ENCODE measurements at regions not wholly inside any gene's neighbourhood (a gene's known extent, or its start where the extent isn't known, plus 50 kb on each side); places are given as distances from the start of the nearest gene placed in this dataset.

DNA sequence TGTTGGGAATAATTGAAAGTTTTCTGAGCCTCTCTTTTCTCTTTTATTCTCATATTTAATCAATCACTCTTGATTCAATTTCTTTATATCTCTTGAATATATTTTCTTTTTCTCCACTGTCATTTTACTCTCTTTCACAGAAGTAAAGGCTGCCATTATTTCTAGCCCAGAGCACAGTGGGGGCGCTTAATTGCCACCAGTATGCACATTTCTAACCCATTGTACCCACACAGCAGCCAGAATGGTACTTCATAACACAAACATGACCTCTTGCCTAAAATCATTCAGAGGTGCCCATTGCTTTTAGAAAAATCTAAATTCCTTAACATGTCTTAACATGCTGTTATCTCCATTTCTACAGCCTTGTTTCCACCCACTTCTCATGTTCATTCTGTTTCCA is 190.2 kb upstream of the LMO3 start:
- no peak overlapping the region for H3K4me3 ChIP-seq

DNA sequence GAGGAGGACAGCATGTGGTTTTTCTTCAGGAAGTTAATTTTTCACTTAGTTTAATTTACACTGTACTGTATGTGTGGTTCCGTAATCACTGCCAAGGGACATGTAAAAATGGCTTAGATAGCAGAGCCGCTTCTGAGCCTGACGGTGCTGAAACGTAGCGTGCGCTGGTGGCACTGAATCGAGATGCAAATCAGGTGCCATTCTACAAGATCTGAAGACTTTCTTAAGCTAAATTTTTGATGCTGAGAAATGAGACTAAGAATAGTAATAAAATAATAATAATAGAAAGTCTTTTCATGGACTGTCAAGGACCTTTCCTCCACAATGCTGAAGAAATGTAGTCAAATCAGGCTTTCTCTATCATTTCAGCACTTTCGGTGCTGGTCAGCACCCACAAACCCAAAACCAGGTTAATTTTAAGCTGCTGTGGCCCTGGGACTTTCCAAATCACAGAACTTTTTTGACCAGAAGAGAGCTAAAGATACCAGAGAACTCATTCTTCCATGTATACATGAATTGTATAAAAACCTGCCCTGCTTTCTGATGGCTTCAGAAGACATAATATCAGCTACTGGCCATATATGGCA is 183.3 kb upstream of the LMO3 start:
- TF ChIP-seq, protein P1, sequence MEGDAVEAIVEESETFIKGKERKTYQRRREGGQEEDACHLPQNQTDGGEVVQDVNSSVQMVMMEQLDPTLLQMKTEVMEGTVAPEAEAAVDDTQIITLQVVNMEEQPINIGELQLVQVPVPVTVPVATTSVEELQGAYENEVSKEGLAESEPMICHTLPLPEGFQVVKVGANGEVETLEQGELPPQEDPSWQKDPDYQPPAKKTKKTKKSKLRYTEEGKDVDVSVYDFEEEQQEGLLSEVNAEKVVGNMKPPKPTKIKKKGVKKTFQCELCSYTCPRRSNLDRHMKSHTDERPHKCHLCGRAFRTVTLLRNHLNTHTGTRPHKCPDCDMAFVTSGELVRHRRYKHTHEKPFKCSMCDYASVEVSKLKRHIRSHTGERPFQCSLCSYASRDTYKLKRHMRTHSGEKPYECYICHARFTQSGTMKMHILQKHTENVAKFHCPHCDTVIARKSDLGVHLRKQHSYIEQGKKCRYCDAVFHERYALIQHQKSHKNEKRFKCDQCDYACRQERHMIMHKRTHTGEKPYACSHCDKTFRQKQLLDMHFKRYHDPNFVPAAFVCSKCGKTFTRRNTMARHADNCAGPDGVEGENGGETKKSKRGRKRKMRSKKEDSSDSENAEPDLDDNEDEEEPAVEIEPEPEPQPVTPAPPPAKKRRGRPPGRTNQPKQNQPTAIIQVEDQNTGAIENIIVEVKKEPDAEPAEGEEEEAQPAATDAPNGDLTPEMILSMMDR (IDR thresholded peaks at IDR 0.05), result no peak
- TF ChIP-seq POLR2AphosphoS5 (IDR thresholded peaks at IDR 0.05) (no peak), EP300 (IDR thresholded peaks at IDR 0.05) (no peak), POLR2A (IDR thresholded peaks at IDR 0.05) (no peak)
- Histone ChIP-seq H3K4me1 (no peaks in the 10 kb centered on the region), H3K27me3 (no peaks in the 10 kb centered on the region), H3K36me3 (no peaks in the 10 kb centered on the region), H3K27ac (no peak overlapping the region), H3K4me3 (no peak overlapping the region), H3K9me3 (no peaks in the 10 kb centered on the region)
- 63 to 72% methylated on average over 8 of the region's 8 CpGs for WGBS, 2 donors
- DNase-seq, result no peak
- intact Hi-C loops (cut with DNase I), result no loop called here

More for the DNA sequence above, 190.2 kb upstream of the LMO3 start:
- Histone ChIP-seq H3K27me3 (no peaks in the 10 kb centered on the region), H3K27ac (no peak overlapping the region), H3K4me1 (no peaks in the 10 kb centered on the region), H3K9me3 (no peaks in the 10 kb centered on the region), H3K36me3 (no peaks in the 10 kb centered on the region)
- no peak for TF ChIP-seq POLR2A (IDR thresholded peaks at IDR 0.05)
- no peak for TF ChIP-seq EP300 (IDR thresholded peaks at IDR 0.05)
- TF ChIP-seq, protein P1 (IDR thresholded peaks at IDR 0.05), result no peak
- TF ChIP-seq POLR2AphosphoS5 (IDR thresholded peaks at IDR 0.05), result no peak
- 46 to 54% methylated on average over 1 of the region's 1 CpG for WGBS, 2 donors
- intact Hi-C loops (cut with DNase I), result no loop called here
- no peak for DNase-seq

DNA sequence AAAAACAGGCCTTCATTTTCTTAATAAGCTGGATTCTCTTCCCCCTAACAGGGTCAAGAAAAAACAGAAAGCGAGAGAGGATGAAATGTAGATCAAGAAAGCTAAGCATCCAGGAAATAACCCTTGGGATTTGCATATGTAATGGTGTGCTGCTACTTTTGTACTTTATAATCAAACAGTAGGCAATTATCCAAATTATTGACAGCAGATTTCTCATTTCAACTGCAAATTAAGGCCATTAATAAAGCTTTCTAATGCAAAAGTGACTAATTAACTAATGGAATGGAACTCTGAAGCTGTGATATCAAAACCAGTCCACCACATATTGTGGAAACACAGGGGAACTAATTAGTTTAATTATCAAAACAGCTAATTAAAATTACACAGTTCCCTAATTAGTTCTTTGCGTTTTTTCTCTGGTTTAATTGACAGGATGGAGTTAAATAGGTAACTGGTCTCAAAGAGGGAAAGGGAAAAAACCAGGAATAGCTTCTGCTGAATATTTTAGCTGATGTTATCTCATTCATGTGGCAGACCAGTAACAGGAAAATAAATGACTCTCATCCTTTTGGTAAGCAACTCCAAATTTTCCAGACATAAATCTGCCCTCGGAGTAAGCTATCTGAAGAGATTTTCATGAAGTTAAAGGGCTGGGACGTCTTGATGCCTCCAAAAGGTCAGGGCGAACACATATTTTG is 182.7 kb upstream of the LMO3 start:
- H3K9me3 ChIP-seq, result no peaks in the 10 kb centered on the region
- no peak for TF ChIP-seq EP300 (IDR thresholded peaks at IDR 0.05)
- no peak for TF ChIP-seq POLR2A (IDR thresholded peaks at IDR 0.05)
- TF ChIP-seq, protein P1 (IDR thresholded peaks at IDR 0.05), result no peak
- TF ChIP-seq POLR2AphosphoS5 (IDR thresholded peaks at IDR 0.05), result no peak
- 51 to 61% methylated on average over 5 of the region's 5 CpGs for WGBS, 2 donors
- intact Hi-C loops (cut with DNase I), result no loop called here
- no peaks in the 10 kb centered on the region for H3K36me3 ChIP-seq
- DNase-seq, result no peak
- H3K4me1 ChIP-seq, result no peaks in the 10 kb centered on the region
- H3K27me3 ChIP-seq, result no peaks in the 10 kb centered on the region
- H3K27ac ChIP-seq, result no peak overlapping the region
- no peak overlapping the region for H3K4me3 ChIP-seq

DNA sequence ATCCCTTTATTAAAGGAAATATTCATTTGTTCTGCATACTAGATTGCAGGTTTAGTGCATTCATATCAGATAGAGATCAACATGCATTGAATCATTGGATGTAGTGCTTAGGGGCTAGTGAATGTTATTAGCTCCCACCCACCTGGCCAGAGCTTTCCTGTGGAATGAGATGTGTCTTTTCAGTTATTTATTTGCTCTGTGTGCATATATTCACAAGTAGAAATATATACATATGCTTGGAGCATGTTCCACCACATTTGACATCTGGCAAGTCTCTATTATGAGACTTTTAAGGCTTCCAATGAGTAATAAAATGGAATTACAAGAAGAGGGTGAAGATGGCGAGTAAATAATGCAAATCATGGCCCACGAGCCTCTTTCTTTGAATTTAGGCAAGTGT is 180.0 kb upstream of the LMO3 start:
- Histone ChIP-seq H3K27me3 (no peaks in the 10 kb centered on the region), H3K36me3 (no peaks in the 10 kb centered on the region), H3K27ac (no peak overlapping the region), H3K4me3 (no peak overlapping the region), H3K9me3 (no peaks in the 10 kb centered on the region), H3K4me1 (no peaks in the 10 kb centered on the region)
- TF ChIP-seq, protein P1 (IDR thresholded peaks at IDR 0.05), result no peak
- no peak for TF ChIP-seq EP300 (IDR thresholded peaks at IDR 0.05)
- TF ChIP-seq POLR2AphosphoS5 (IDR thresholded peaks at IDR 0.05), result no peak
- TF ChIP-seq POLR2A (IDR thresholded peaks at IDR 0.05), result no peak
- intact Hi-C loops (cut with DNase I), result no loop called here
- DNase-seq, result no peak
- 47 to 50% methylated on average over 2 of the region's 2 CpGs for WGBS, 2 donors
